ENCODE measurements at regions not wholly inside any gene's neighbourhood (a gene's known extent, or its start where the extent isn't known, plus 50 kb on each side); places are given as distances from the start of the nearest gene placed in this dataset.

DNA sequence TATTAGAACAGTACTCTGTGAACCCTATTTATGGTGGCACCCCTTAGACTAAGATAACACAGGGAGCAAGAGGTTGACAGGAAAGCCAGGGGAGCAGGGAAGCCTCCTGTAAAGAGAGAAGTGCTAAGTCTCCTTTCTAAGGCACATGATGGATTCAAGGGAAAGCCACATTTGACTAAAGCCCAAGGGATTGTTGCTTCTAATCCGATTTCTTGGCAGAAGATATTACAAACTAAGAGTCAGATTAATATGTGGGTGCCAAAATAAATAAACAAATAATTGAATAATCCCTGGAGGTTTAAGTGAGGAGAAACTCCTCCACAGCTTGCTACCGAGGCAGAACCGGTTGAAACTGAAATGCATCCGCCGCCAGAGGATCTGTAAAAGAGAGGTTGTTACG lies 333.2 kb downstream of the SOX11 start:
- TF ChIP-seq, protein P1, sequence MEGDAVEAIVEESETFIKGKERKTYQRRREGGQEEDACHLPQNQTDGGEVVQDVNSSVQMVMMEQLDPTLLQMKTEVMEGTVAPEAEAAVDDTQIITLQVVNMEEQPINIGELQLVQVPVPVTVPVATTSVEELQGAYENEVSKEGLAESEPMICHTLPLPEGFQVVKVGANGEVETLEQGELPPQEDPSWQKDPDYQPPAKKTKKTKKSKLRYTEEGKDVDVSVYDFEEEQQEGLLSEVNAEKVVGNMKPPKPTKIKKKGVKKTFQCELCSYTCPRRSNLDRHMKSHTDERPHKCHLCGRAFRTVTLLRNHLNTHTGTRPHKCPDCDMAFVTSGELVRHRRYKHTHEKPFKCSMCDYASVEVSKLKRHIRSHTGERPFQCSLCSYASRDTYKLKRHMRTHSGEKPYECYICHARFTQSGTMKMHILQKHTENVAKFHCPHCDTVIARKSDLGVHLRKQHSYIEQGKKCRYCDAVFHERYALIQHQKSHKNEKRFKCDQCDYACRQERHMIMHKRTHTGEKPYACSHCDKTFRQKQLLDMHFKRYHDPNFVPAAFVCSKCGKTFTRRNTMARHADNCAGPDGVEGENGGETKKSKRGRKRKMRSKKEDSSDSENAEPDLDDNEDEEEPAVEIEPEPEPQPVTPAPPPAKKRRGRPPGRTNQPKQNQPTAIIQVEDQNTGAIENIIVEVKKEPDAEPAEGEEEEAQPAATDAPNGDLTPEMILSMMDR (IDR thresholded peaks at IDR 0.05): no peak

DNA sequence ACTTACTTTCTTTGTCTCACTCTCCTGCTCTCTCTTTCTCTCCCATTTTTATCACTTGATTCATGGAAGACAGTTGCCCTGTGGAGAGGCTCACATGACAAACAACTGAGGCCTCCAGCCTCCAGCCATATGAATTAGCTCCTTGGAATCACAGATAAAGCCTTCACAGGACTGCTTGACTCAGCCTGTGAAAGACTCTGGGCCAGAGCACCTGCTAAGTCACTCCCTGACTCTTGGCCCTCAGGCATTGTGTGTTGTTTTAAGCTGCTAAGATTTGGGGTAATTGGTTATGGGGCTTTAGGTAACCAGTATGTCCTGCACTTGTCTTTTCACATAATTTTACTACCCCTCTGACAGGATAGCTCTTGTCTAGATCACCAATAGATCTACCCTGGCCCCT lies 334.9 kb downstream of the SOX11 start:
- TF ChIP-seq, protein P1 (IDR thresholded peaks at IDR 0.05): no peak

DNA sequence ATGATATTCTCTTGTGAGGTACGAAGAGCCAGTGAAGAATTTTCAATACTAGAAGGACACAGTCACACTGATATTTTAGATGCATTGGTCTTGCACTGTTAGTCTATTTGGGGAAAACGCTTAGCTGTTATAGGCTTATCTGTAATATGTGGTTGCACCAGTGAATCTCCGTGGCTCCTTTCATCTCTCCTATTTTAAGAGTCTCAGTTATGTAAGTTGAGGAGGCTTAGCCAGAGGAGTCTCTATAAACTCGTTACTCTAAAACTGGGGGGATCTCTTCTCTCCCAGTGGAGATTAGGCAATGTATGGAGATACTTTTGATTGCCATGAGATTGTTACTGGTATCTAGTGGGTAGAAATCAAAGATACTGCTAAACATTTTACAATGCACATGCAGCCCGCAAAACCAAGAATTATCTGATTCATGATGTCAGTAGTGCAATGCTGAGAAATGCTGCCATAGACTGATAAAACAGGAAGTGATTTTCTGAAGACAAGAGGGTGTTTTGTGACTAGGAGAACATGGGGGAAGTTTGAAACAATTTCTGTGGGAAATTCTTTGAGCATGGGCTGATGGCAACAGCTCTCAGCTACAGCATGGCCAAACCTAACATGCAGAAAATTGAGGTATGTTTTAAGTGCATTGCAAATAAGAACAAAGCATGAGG lies 339.1 kb downstream of the SOX11 start:
- TF ChIP-seq, protein P1 (IDR thresholded peaks at IDR 0.05): no peak

DNA sequence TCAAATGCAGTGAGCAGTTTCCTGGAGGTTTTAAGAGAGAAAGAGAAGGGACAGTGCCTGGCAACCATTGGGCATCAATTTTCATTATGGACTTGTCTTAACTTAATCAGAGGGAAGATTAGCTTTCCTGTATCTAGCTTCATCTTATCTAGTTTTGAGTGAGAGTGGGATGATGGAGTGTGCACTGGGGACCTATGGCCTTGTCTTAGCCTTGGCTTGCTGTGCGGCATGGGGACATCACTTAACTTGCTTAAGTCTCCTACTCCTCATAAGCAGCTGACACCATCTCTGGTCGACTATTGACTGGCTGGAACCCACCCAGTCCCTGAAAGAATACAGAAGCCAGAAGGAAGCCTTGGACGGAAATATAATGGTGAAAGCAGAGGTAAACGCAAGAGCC lies 344.0 kb downstream of the SOX11 start:
- TF ChIP-seq, protein P1 (IDR thresholded peaks at IDR 0.05): no peak

DNA sequence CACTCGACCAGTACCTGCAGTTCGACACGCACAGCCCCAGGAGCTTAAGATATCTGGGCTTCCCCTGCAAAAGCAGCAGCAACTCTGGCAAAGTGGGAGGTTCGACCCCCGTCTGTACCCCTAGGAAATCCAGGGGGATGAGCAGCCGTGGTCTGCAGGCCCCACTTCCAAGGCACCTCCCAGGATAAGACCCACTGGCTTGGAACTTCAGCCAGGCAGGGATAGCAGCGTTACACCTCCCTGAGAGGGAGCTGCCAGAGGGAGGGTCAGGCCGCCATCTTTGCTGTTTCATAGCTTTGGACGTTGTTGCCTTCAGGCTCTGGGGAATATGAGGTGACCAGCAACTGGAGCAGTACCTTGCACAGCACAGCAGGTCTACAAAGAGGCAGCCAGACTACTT lies 351.1 kb downstream of the SOX11 start:
- TF ChIP-seq, protein P1 (IDR thresholded peaks at IDR 0.05): no peak

DNA sequence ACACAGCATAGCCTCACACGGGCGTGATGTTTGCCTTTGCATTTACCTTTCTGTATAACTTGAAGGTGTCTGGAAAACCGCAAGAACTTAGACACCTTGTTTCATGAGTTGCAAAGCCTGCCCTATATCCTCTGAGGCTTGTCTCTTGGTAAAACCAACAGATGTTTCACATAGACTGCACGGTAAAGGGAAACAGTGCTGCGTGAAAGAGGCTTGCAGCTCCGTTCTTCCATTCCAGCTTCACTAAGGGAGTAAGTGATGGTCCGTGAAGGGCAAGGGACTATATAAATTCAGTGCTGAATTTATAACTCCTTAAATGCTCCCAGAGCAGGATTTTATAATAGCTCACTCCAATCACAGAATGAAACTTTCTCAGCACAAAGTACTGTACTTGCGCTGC lies 360.5 kb downstream of the SOX11 start:
- TF ChIP-seq, protein P1 (IDR thresholded peaks at IDR 0.05): no peak

DNA sequence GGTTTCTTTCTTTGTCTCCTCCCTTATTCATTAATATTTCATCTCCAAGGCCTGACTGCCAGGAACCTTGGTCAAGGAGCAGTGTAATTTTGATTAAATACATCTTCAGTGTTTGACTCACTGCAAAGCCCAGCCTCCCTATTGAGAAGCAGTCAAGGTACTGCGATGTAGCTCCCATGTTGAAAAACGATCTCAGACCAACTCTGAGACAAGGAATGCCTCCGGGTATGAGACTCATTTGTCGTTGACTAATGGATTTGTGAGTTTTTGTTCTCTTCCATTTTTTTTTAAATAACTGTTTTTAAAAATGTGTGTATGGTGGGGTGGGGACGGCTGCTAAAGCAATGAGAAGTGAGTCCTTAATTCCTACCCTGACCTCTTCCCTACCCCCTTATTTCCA lies 361.6 kb downstream of the SOX11 start:
- TF ChIP-seq, protein P1 (IDR thresholded peaks at IDR 0.05): no peak

DNA sequence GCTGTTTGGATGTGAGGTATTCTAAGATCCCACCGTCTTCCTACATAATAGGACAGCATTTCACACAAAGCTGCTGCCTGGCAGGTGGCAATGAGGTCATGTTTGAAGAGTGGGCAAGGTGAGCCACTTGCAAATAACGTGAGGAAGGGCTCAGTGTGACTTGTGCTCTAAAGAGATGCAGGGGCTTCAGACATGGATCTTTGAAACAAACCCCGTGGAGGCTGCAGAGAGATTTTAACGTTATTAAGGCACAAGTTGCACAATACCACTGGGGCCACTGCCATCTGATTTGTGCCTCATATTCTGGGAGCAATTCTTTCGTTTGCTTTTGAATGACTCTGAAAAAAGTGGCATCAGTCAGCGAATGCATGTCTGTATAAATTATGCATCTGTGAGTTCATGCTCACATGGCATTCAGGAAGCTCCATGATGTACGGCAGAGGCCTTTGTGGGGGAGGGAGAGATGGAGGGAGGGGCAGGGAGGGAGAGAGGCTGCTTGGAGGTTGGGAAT lies 362.0 kb downstream of the SOX11 start:
- TF ChIP-seq, protein P1 (IDR thresholded peaks at IDR 0.05): no peak

All from LNCAP (cell line).